ENCODE measurements at regions not wholly inside any gene's neighbourhood (a gene's known extent, or its start where the extent isn't known, plus 50 kb on each side); places are given as distances from the start of the nearest gene placed in this dataset.

- Mint-ChIP-seq H3K4me1 (no peaks in the 10 kb centered on the region), H3K27me3 (no peaks in the 10 kb centered on the region), H3K36me3 (no peaks in the 10 kb centered on the region), H3K27ac (no peak overlapping the region), H3K9me3 (ENCODE audit: low read depth) (peaks cover 7% of the 10 kb centered on the region), H3K4me3 (no peak overlapping the region)
- no peak for ATAC-seq
- CTCF ChIA-PET: no interaction called here
- no peak for DNase-seq
These were observed 523.2 kb upstream of the SORCS1 start for GRCh38 chr10:107687701-107688100.

- ATAC-seq: no peak
- Mint-ChIP-seq H3K9me3 (ENCODE audit: low read depth) (peaks cover 10% of the 10 kb centered on the region), H3K4me1 (no peaks in the 10 kb centered on the region), H3K27ac (no peak overlapping the region), H3K4me3 (no peak overlapping the region), H3K36me3 (no peaks in the 10 kb centered on the region), H3K27me3 (no peaks in the 10 kb centered on the region)
- no peak for DNase-seq
- CTCF ChIA-PET: no interaction called here
These were observed 521.6 kb upstream of the SORCS1 start for GRCh38 chr10:107686095-107686494.

GRCh38 chr10:107671960-107672359, 507.5 kb upstream of the SORCS1 start:
- H3K4me3 Mint-ChIP-seq: no peak overlapping the region
- CTCF ChIA-PET: no interaction called here
- H3K9me3 Mint-ChIP-seq (ENCODE audit: low read depth): peaks cover 13% of the 10 kb centered on the region
- no peaks in the 10 kb centered on the region for H3K36me3 Mint-ChIP-seq
- no peaks in the 10 kb centered on the region for H3K27me3 Mint-ChIP-seq
- no peaks in the 10 kb centered on the region for H3K4me1 Mint-ChIP-seq
- DNase-seq (no peak), ATAC-seq (no peak)
- no peak overlapping the region for H3K27ac Mint-ChIP-seq

GRCh38 chr10:107666214-107666613, 501.7 kb upstream of the SORCS1 start:
- no peaks in the 10 kb centered on the region for H3K36me3 Mint-ChIP-seq
- DNase-seq (no peak), ATAC-seq (no peak)
- no peaks in the 10 kb centered on the region for H3K27me3 Mint-ChIP-seq
- no peak overlapping the region for H3K27ac Mint-ChIP-seq
- peaks cover 8% of the 10 kb centered on the region for H3K9me3 Mint-ChIP-seq (ENCODE audit: low read depth)
- CTCF ChIA-PET: no interaction called here
- no peak overlapping the region for H3K4me3 Mint-ChIP-seq
- H3K4me1 Mint-ChIP-seq: no peaks in the 10 kb centered on the region

GRCh38 chr10:107665459-107665858, 501.0 kb upstream of the SORCS1 start:
- Mint-ChIP-seq H3K36me3 (no peaks in the 10 kb centered on the region), H3K27ac (no peak overlapping the region), H3K4me3 (no peak overlapping the region), H3K4me1 (no peaks in the 10 kb centered on the region), H3K27me3 (no peaks in the 10 kb centered on the region), H3K9me3 (ENCODE audit: low read depth) (peaks cover 8% of the 10 kb centered on the region)
- ATAC-seq (no peak), DNase-seq (no peak)
- CTCF ChIA-PET: no interaction called here

GRCh38 chr10:107657851-107658250, 493.3 kb upstream of the SORCS1 start:
- no peak for ATAC-seq
- no peak for DNase-seq
- Mint-ChIP-seq H3K4me3 (no peak overlapping the region), H3K36me3 (no peaks in the 10 kb centered on the region), H3K9me3 (ENCODE audit: low read depth) (peaks cover 18% of the 10 kb centered on the region), H3K4me1 (peaks cover 2% of the 10 kb centered on the region), H3K27me3 (no peaks in the 10 kb centered on the region), H3K27ac (no peak overlapping the region)
- CTCF ChIA-PET: no interaction called here

- Mint-ChIP-seq H3K36me3 (no peaks in the 10 kb centered on the region), H3K4me1 (peaks cover 2% of the 10 kb centered on the region), H3K9me3 (ENCODE audit: low read depth) (peaks cover 18% of the 10 kb centered on the region), H3K4me3 (no peak overlapping the region), H3K27ac (no peak overlapping the region), H3K27me3 (no peaks in the 10 kb centered on the region)
- ATAC-seq (no peak), DNase-seq (no peak)
- CTCF ChIA-PET: no interaction called here
These were observed 492.4 kb upstream of the SORCS1 start for GRCh38 chr10:107656932-107657331.

- Mint-ChIP-seq H3K9me3 (ENCODE audit: low read depth) (peaks cover 22% of the 10 kb centered on the region), H3K27ac (no peak overlapping the region), H3K4me1 (peaks cover 2% of the 10 kb centered on the region), H3K4me3 (no peak overlapping the region), H3K36me3 (no peaks in the 10 kb centered on the region), H3K27me3 (no peaks in the 10 kb centered on the region)
- ATAC-seq (no peak), DNase-seq (no peak)
- CTCF ChIA-PET: no interaction called here
These were observed 489.4 kb upstream of the SORCS1 start for GRCh38 chr10:107653832-107654287.

- no peak overlapping the region for H3K27ac Mint-ChIP-seq
- no peaks in the 10 kb centered on the region for H3K36me3 Mint-ChIP-seq
- H3K4me1 Mint-ChIP-seq: peaks cover 2% of the 10 kb centered on the region
- ATAC-seq (no peak), DNase-seq (no peak)
- peaks cover 16% of the 10 kb centered on the region for H3K9me3 Mint-ChIP-seq (ENCODE audit: low read depth)
- no peaks in the 10 kb centered on the region for H3K27me3 Mint-ChIP-seq
- no peak overlapping the region for H3K4me3 Mint-ChIP-seq
- CTCF ChIA-PET: no interaction called here
These were observed 486.4 kb upstream of the SORCS1 start for GRCh38 chr10:107650939-107651338.

GRCh38 chr10:107649249-107649648, 484.7 kb upstream of the SORCS1 start:
- no peaks in the 10 kb centered on the region for H3K36me3 Mint-ChIP-seq
- no peak overlapping the region for H3K4me3 Mint-ChIP-seq
- no peaks in the 10 kb centered on the region for H3K27me3 Mint-ChIP-seq
- peaks cover 2% of the 10 kb centered on the region for H3K4me1 Mint-ChIP-seq
- DNase-seq (no peak), ATAC-seq (no peak)
- H3K9me3 Mint-ChIP-seq (ENCODE audit: low read depth): peaks cover 8% of the 10 kb centered on the region
- CTCF ChIA-PET: no interaction called here
- H3K27ac Mint-ChIP-seq: no peak overlapping the region

- H3K27me3 Mint-ChIP-seq: no peaks in the 10 kb centered on the region
- CTCF ChIA-PET: no interaction called here
- no peak overlapping the region for H3K4me3 Mint-ChIP-seq
- H3K4me1 Mint-ChIP-seq: no peaks in the 10 kb centered on the region
- H3K36me3 Mint-ChIP-seq: no peaks in the 10 kb centered on the region
- ATAC-seq (no peak), DNase-seq (no peak)
- H3K9me3 Mint-ChIP-seq (ENCODE audit: low read depth): peaks cover 6% of the 10 kb centered on the region
- H3K27ac Mint-ChIP-seq: no peak overlapping the region
These were observed 483.0 kb upstream of the SORCS1 start for GRCh38 chr10:107647462-107647861.

GRCh38 chr10:107631876-107632275, 467.4 kb upstream of the SORCS1 start:
- Mint-ChIP-seq H3K36me3 (no peaks in the 10 kb centered on the region), H3K27ac (no peak overlapping the region), H3K4me1 (no peaks in the 10 kb centered on the region), H3K9me3 (ENCODE audit: low read depth) (peaks cover 11% of the 10 kb centered on the region), H3K27me3 (no peaks in the 10 kb centered on the region), H3K4me3 (no peak overlapping the region)
- DNase-seq: no peak
- ATAC-seq: no peak
- CTCF ChIA-PET: no interaction called here

- no peak overlapping the region for H3K4me3 Mint-ChIP-seq
- CTCF ChIA-PET: no interaction called here
- H3K27ac Mint-ChIP-seq: no peak overlapping the region
- ATAC-seq (no peak), DNase-seq (no peak)
- H3K36me3 Mint-ChIP-seq: no peaks in the 10 kb centered on the region
- H3K27me3 Mint-ChIP-seq: no peaks in the 10 kb centered on the region
- H3K4me1 Mint-ChIP-seq: no peaks in the 10 kb centered on the region
- H3K9me3 Mint-ChIP-seq (ENCODE audit: low read depth): peaks cover 5% of the 10 kb centered on the region
These were observed 462.4 kb upstream of the SORCS1 start for GRCh38 chr10:107626862-107627261.

- peaks cover 9% of the 10 kb centered on the region for H3K9me3 Mint-ChIP-seq (ENCODE audit: low read depth)
- H3K27ac Mint-ChIP-seq: no peak overlapping the region
- no peak overlapping the region for H3K4me3 Mint-ChIP-seq
- no peaks in the 10 kb centered on the region for H3K4me1 Mint-ChIP-seq
- no peak for DNase-seq
- H3K27me3 Mint-ChIP-seq: no peaks in the 10 kb centered on the region
- no peaks in the 10 kb centered on the region for H3K36me3 Mint-ChIP-seq
- CTCF ChIA-PET: no interaction called here
- no peak for ATAC-seq
These were observed 458.8 kb upstream of the SORCS1 start for GRCh38 chr10:107623292-107623691.

- no peaks in the 10 kb centered on the region for H3K27me3 Mint-ChIP-seq
- DNase-seq (no peak), ATAC-seq (no peak)
- CTCF ChIA-PET: no interaction called here
- H3K36me3 Mint-ChIP-seq: no peaks in the 10 kb centered on the region
- no peak overlapping the region for H3K27ac Mint-ChIP-seq
- no peak overlapping the region for H3K4me3 Mint-ChIP-seq
- peaks cover 12% of the 10 kb centered on the region for H3K9me3 Mint-ChIP-seq (ENCODE audit: low read depth)
- H3K4me1 Mint-ChIP-seq: no peaks in the 10 kb centered on the region
These were observed 454.6 kb upstream of the SORCS1 start for GRCh38 chr10:107619139-107619538.

Data from activated CD8-positive, alpha-beta memory T cell treated with anti-CD3 and anti-CD28 coated beads, Interleukin-2, amount 10 ng/mL, durations not matched to agents 7 days and 5 days (primary cell).